ENCODE measurements at regions not wholly inside any gene's neighbourhood (a gene's known extent, or its start where the extent isn't known, plus 50 kb on each side); places are given as distances from the start of the nearest gene placed in this dataset.
"Not testable (repeated sequence)": the region's sequence is repeated elsewhere in the genome, so short reads cannot be mapped to it uniquely, and the experiment has no call there.

GRCh38 chr5:130316971-130317680, 412.9 kb downstream of the CHSY3 start:
- Mint-ChIP-seq H3K9me3 (peaks cover 1 to 4% of the 10 kb centered on the region in 2 donors), H3K36me3 (ENCODE audit: insufficient read depth in 2 of 2) (no peaks in the 10 kb centered on the region), H3K4me3 (no peak overlapping the region), H3K27ac (no peak overlapping the region), H3K4me1 (ENCODE audit: low read depth) (no peaks in the 10 kb centered on the region), H3K27me3 (ENCODE audit: low read depth) (no peaks in the 10 kb centered on the region)
- ATAC-seq (replicated peaks in 1 of 2) (no peak), DNase-seq (no peak)

GRCh38 chr5:130295235-130295634, 391.0 kb downstream of the CHSY3 start:
- ATAC-seq (replicated peaks in 1 of 2) (no peak), DNase-seq (no peak)
- Mint-ChIP-seq H3K4me1 (ENCODE audit: low read depth) (no peaks in the 10 kb centered on the region), H3K9me3 (peaks cover 0 to 2% of the 10 kb centered on the region in 2 donors), H3K4me3 (no peak overlapping the region), H3K36me3 (ENCODE audit: insufficient read depth in 2 of 2) (no peaks in the 10 kb centered on the region), H3K27ac (no peak overlapping the region), H3K27me3 (ENCODE audit: low read depth) (no peaks in the 10 kb centered on the region)

GRCh38 chr5:130294798-130295197, 390.5 kb downstream of the CHSY3 start:
- not testable (repeated sequence) for ATAC-seq (replicated peaks in 1 of 2); H3K4me1 Mint-ChIP-seq (ENCODE audit: low read depth); H3K27ac Mint-ChIP-seq; H3K27me3 Mint-ChIP-seq (ENCODE audit: low read depth); H3K4me3 Mint-ChIP-seq; H3K9me3 Mint-ChIP-seq; DNase-seq; H3K36me3 Mint-ChIP-seq (ENCODE audit: insufficient read depth in 2 of 2)

DNA sequence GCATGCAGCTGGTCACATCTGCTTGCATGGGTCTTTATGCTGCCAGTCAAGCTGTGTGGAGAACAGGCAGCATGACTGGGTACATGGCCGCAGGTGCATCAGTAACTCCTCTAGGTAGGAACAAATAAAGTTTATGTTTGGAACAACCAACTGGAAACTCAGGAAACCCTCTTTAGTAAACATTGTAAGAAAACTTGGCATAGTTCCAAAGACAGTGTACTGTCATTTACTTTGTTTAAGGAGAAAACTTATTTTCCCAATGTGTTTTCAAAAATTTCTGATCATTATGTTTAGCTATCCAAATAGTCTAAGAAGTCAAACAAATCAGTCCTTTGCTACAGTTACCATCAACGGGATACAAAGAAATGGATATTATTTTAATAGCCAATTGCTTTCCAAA, 386.0 kb downstream of the CHSY3 start:
- DNase-seq, result no peak
- Mint-ChIP-seq H3K4me1 (ENCODE audit: low read depth) (no peaks in the 10 kb centered on the region), H3K27ac (no peak overlapping the region), H3K27me3 (ENCODE audit: low read depth) (no peaks in the 10 kb centered on the region), H3K4me3 (no peak overlapping the region), H3K9me3 (no peaks in the 10 kb centered on the region), H3K36me3 (ENCODE audit: insufficient read depth in 2 of 2) (no peaks in the 10 kb centered on the region)
- ATAC-seq (replicated peaks in 1 of 2), result no peak

- Mint-ChIP-seq H3K27ac (no peak overlapping the region), H3K36me3 (ENCODE audit: insufficient read depth in 2 of 2) (no peaks in the 10 kb centered on the region), H3K9me3 (no peaks in the 10 kb centered on the region), H3K4me3 (no peak overlapping the region), H3K4me1 (ENCODE audit: low read depth) (no peaks in the 10 kb centered on the region), H3K27me3 (ENCODE audit: low read depth) (no peaks in the 10 kb centered on the region)
- ATAC-seq (replicated peaks in 1 of 2) (no peak), DNase-seq (no peak)
These were observed 385.1 kb downstream of the CHSY3 start for GRCh38 chr5:130289132-130290088.

DNA sequence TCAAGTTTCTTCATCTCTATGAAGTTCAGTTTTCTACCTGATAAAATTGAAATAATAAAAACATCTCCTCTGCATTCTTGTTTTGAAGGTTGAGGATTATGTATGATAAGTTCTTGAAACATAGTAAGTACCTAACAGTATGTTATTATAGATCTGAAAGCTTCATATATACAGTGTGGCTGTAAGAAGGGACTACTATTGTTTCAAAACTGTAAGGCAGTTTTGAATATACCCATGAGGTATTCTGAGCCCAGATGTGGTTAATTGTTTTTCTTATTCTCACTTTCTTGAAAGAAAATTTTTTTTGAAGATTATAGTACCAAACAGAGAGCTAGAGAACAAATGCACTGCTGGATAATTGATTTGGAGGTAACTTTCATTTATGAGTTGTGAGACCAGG, 383.2 kb downstream of the CHSY3 start:
- H3K9me3 Mint-ChIP-seq, result no peaks in the 10 kb centered on the region
- H3K27me3 Mint-ChIP-seq (ENCODE audit: low read depth), result no peaks in the 10 kb centered on the region
- H3K36me3 Mint-ChIP-seq (ENCODE audit: insufficient read depth in 2 of 2), result no peaks in the 10 kb centered on the region
- no peaks in the 10 kb centered on the region for H3K4me1 Mint-ChIP-seq (ENCODE audit: low read depth)
- H3K4me3 Mint-ChIP-seq, result no peak overlapping the region
- ATAC-seq (replicated peaks in 1 of 2), result no peak
- no peak overlapping the region for H3K27ac Mint-ChIP-seq
- DNase-seq, result no peak

- H3K4me1 Mint-ChIP-seq (ENCODE audit: low read depth), result no peaks in the 10 kb centered on the region
- H3K36me3 Mint-ChIP-seq (ENCODE audit: insufficient read depth in 2 of 2), result no peaks in the 10 kb centered on the region
- no peak overlapping the region for H3K4me3 Mint-ChIP-seq
- H3K9me3 Mint-ChIP-seq, result no peaks in the 10 kb centered on the region
- ATAC-seq (replicated peaks in 1 of 2) (no peak), DNase-seq (no peak)
- H3K27me3 Mint-ChIP-seq (ENCODE audit: low read depth), result no peaks in the 10 kb centered on the region
- no peak overlapping the region for H3K27ac Mint-ChIP-seq
These were observed 382.7 kb downstream of the CHSY3 start for GRCh38 chr5:130286971-130287370.

DNA sequence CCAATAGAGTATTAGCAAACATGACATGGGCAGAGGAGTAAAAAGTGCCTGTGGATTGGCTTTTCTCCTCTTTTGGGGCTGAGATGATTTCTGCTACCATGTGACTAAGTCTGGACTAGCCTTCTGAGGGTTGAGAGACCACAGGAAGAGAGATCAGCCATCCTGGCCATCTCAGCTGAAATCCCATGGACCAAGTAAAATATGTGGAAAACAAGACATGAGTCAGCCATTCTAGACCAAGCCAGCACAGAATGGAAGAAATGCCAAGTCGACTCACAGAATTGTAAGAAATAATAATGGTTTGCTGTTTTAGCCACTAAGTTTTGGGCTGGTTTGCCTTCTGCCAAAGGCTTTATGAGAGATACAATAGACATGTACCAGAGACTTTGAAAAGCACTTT, 377.8 kb downstream of the CHSY3 start:
- H3K27ac Mint-ChIP-seq, result no peak overlapping the region
- no peaks in the 10 kb centered on the region for H3K9me3 Mint-ChIP-seq
- ATAC-seq (replicated peaks in 1 of 2) (no peak), DNase-seq (no peak)
- no peaks in the 10 kb centered on the region for H3K4me1 Mint-ChIP-seq (ENCODE audit: low read depth)
- H3K27me3 Mint-ChIP-seq (ENCODE audit: low read depth), result no peaks in the 10 kb centered on the region
- H3K36me3 Mint-ChIP-seq (ENCODE audit: insufficient read depth in 2 of 2), result no peaks in the 10 kb centered on the region
- no peak overlapping the region for H3K4me3 Mint-ChIP-seq

DNA sequence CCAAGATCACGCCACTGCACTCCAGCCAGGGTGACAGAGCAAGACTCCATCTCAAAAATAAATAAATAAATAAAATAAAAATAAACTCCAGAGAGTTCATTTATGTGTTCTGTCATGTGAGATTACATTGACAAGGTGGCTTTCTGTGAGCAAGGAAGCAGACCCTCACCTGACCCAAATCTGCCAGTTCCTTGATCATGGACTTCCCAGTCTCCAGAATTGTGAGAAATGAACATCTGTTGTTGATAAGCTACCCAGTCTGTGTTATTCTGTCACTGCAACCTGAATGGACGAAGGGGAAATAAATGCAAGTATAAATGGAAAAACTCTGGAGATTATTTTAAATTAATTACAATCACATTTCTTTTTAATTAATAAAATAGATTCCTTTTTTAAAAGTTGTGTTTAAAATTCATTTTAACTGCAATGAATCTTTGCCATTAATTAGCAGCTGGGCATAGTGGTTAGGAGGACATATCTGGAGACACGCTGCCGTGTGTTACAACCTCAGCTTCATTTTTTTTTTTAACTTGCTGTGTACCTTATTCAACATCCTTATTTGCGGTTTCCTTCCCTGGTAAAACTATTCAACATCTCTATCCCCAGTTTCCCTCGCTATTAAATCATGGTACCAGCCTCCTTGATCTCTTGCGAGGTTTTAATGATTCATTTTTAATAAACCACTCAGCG, 376.4 kb downstream of the CHSY3 start:
- Mint-ChIP-seq H3K9me3 (no peaks in the 10 kb centered on the region), H3K27ac (no peak overlapping the region), H3K4me3 (no peak overlapping the region), H3K4me1 (ENCODE audit: low read depth) (no peaks in the 10 kb centered on the region), H3K27me3 (ENCODE audit: low read depth) (no peaks in the 10 kb centered on the region), H3K36me3 (ENCODE audit: insufficient read depth in 2 of 2) (no peaks in the 10 kb centered on the region)
- ATAC-seq (replicated peaks in 1 of 2) (no peak), DNase-seq (no peak)

DNA sequence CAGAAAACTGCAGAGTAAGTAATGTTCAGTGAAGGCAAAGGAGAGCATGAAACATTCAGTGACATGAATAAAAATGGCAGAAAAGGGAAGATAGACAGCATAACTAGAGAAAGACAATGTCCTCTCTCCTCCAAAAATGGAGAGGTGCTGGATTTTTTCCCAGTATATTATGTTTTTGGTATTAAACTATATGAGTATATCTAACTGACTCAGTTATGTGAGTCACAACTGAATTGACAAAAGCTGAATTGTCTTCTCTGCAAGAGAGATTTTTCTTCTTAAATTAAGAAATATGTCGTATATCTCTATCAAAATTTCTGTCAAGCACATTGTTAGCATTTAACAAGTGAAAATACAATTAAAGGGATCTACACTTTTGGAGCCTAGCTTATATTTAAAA, 375.1 kb downstream of the CHSY3 start:
- no peak for ATAC-seq (replicated peaks in 1 of 2)
- DNase-seq, result no peak
- Mint-ChIP-seq H3K36me3 (ENCODE audit: insufficient read depth in 2 of 2) (no peaks in the 10 kb centered on the region), H3K9me3 (no peaks in the 10 kb centered on the region), H3K4me1 (ENCODE audit: low read depth) (no peaks in the 10 kb centered on the region), H3K27me3 (ENCODE audit: low read depth) (no peaks in the 10 kb centered on the region), H3K27ac (no peak overlapping the region), H3K4me3 (no peak overlapping the region)

- DNase-seq (no peak), ATAC-seq (replicated peaks in 1 of 2) (no peak)
- no peak overlapping the region for H3K27ac Mint-ChIP-seq
- H3K36me3 Mint-ChIP-seq (ENCODE audit: insufficient read depth in 2 of 2), result no peaks in the 10 kb centered on the region
- H3K4me1 Mint-ChIP-seq (ENCODE audit: low read depth), result no peaks in the 10 kb centered on the region
- no peaks in the 10 kb centered on the region for H3K27me3 Mint-ChIP-seq (ENCODE audit: low read depth)
- no peaks in the 10 kb centered on the region for H3K9me3 Mint-ChIP-seq
- H3K4me3 Mint-ChIP-seq, result no peak overlapping the region
These were observed 373.9 kb downstream of the CHSY3 start for GRCh38 chr5:130278136-130278535.

DNA sequence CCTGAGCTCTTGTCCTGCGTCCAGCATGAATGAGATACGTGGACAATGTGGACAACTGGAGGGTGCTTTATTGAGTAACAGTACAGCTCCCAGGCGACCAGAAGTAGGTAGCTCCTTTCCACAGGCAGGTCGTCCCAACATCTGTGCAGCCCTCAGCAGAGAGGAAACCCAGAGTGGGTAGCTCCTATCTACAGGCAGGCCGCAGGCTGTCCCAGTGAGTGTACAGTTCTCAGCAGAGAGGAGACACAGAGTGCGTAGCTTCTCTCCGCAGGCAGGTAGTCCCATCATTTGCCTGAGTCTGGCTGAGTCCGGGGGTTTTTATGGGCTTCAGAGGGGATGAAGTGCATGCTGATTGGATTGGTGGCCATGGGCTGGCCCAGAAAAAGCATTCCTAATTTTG, 373.3 kb downstream of the CHSY3 start:
- H3K4me1 Mint-ChIP-seq (ENCODE audit: low read depth), result no peaks in the 10 kb centered on the region
- H3K27me3 Mint-ChIP-seq (ENCODE audit: low read depth), result no peaks in the 10 kb centered on the region
- H3K27ac Mint-ChIP-seq, result no peak overlapping the region
- no peak for ATAC-seq (replicated peaks in 1 of 2)
- H3K9me3 Mint-ChIP-seq, result no peaks in the 10 kb centered on the region
- H3K4me3 Mint-ChIP-seq, result no peak overlapping the region
- H3K36me3 Mint-ChIP-seq (ENCODE audit: insufficient read depth in 2 of 2), result no peaks in the 10 kb centered on the region
- no peak for DNase-seq

GRCh38 chr5:130277002-130277401, 372.7 kb downstream of the CHSY3 start:
- no peaks in the 10 kb centered on the region for H3K4me1 Mint-ChIP-seq (ENCODE audit: low read depth)
- H3K27me3 Mint-ChIP-seq (ENCODE audit: low read depth), result no peaks in the 10 kb centered on the region
- H3K4me3 Mint-ChIP-seq, result no peak overlapping the region
- H3K36me3 Mint-ChIP-seq (ENCODE audit: insufficient read depth in 2 of 2), result no peaks in the 10 kb centered on the region
- no peak for DNase-seq
- no peaks in the 10 kb centered on the region for H3K9me3 Mint-ChIP-seq
- no peak overlapping the region for H3K27ac Mint-ChIP-seq
- no peak for ATAC-seq (replicated peaks in 1 of 2)
